Activated CD4-positive, alpha-beta memory T cell treated with anti-CD3 and anti-CD28 coated beads, Interleukin-2, amount 10 ng/mL, durations not matched to agents 7 days and 5 days (primary cell): ENCODE measurements at regions not wholly inside any gene's neighbourhood (a gene's known extent, or its start where the extent isn't known, plus 50 kb on each side); places are given as distances from the start of the nearest gene placed in this dataset.

Experiments used
- CTCF ChIA-PET: fragments of 350-600 bp; sonication (Branson Sonifier 250); formaldehyde crosslinking; loops from one replicate; lab custom pipeline; 2021; ENCODE audit warnings: antibody characterized with exemption, inconsistent platforms; lab: Charles Lee
- POLR2A ChIA-PET: fragments of 350-600 bp; sonication (Branson Sonifier 250); formaldehyde crosslinking; loops from one replicate; lab custom pipeline; 2021; ENCODE audit warnings: antibody characterized with exemption; lab: Charles Lee
- DNase-seq: peaks from one replicate; pipeline ENCODE4 v3.0.0-alpha.2; 2020
- H3K27ac Mint-ChIP-seq: one replicate; pipeline ENCODE4 v1.8.0; 2021; ENCODE audit warnings: mild to moderate bottlenecking, mixed read lengths
- H3K27me3 Mint-ChIP-seq: one replicate; pipeline ENCODE4 v1.8.0; 2021; ENCODE audit warnings: mixed read lengths
- H3K36me3 Mint-ChIP-seq: one replicate; pipeline ENCODE4 v1.8.0; 2021; ENCODE audit warnings: low read depth, mixed read lengths
- H3K4me1 Mint-ChIP-seq: one replicate; pipeline ENCODE4 v1.8.0; 2021; ENCODE audit warnings: mixed read lengths
- H3K4me3 Mint-ChIP-seq: one replicate; pipeline ENCODE4 v1.8.0; 2021; ENCODE audit warnings: mild to moderate bottlenecking, mixed read lengths
- H3K9me3 Mint-ChIP-seq: one replicate; pipeline ENCODE4 v1.8.0; 2021; ENCODE audit warnings: mixed read lengths

- H3K4me1 Mint-ChIP-seq, result no peaks in the 10 kb centered on the region
- no peaks in the 10 kb centered on the region for H3K27me3 Mint-ChIP-seq
- H3K4me3 Mint-ChIP-seq, result no peak overlapping the region
- POLR2A ChIA-PET, result no interaction called here
- H3K36me3 Mint-ChIP-seq, result no peaks in the 10 kb centered on the region
- no peak for DNase-seq
- no peaks in the 10 kb centered on the region for H3K9me3 Mint-ChIP-seq
- CTCF ChIA-PET, result no interaction called here
- no peak overlapping the region for H3K27ac Mint-ChIP-seq
Measured at GRCh38 chr2:221689140-221689539, 117.0 kb upstream of the EPHA4 start.

GRCh38 chr2:221680548-221680947, 108.4 kb upstream of the EPHA4 start:
- DNase-seq, result no peak
- Mint-ChIP-seq H3K27ac (no peak overlapping the region), H3K4me3 (no peak overlapping the region), H3K4me1 (no peaks in the 10 kb centered on the region), H3K9me3 (no peaks in the 10 kb centered on the region), H3K27me3 (no peaks in the 10 kb centered on the region), H3K36me3 (no peaks in the 10 kb centered on the region)
- ChIA-PET POLR2A (no interaction called here), CTCF (no interaction called here)

- no peak overlapping the region for H3K4me3 Mint-ChIP-seq
- no peaks in the 10 kb centered on the region for H3K9me3 Mint-ChIP-seq
- DNase-seq, result no peak
- H3K4me1 Mint-ChIP-seq, result no peaks in the 10 kb centered on the region
- no peaks in the 10 kb centered on the region for H3K27me3 Mint-ChIP-seq
- POLR2A ChIA-PET, result no interaction called here
- H3K27ac Mint-ChIP-seq, result no peak overlapping the region
- CTCF ChIA-PET, result interaction anchor here (1.1 kb wide), 1 partner anchor 18 kb away, joined by 3 read pairs; no protein-coding TSS in a partner anchor
- no peaks in the 10 kb centered on the region for H3K36me3 Mint-ChIP-seq
Measured at GRCh38 chr2:221677688-221678087, 105.6 kb upstream of the EPHA4 start.

GRCh38 chr2:221676566-221677172, 104.6 kb upstream of the EPHA4 start:
- Mint-ChIP-seq H3K27me3 (no peaks in the 10 kb centered on the region), H3K4me3 (no peak overlapping the region)

GRCh38 chr2:221675201-221675908, 103.3 kb upstream of the EPHA4 start:
- Mint-ChIP-seq H3K36me3 (no peaks in the 10 kb centered on the region), H3K4me1 (no peaks in the 10 kb centered on the region), H3K9me3 (no peaks in the 10 kb centered on the region), H3K27me3 (no peaks in the 10 kb centered on the region), H3K27ac (no peak overlapping the region), H3K4me3 (no peak overlapping the region)
- POLR2A ChIA-PET, result no interaction called here
- DNase-seq, result no peak
- CTCF ChIA-PET, result no interaction called here

More at GRCh38 chr2:221676566-221677172, 104.6 kb upstream of the EPHA4 start:
- CTCF ChIA-PET, result interaction anchor here (1.1 kb wide), 1 partner anchor 17 kb away, joined by 3 read pairs; no protein-coding TSS in a partner anchor
- no peaks in the 10 kb centered on the region for H3K36me3 Mint-ChIP-seq
- H3K9me3 Mint-ChIP-seq, result no peaks in the 10 kb centered on the region
- no peak overlapping the region for H3K27ac Mint-ChIP-seq
- no peak for DNase-seq
- no peaks in the 10 kb centered on the region for H3K4me1 Mint-ChIP-seq
- POLR2A ChIA-PET, result no interaction called here

- Mint-ChIP-seq H3K36me3 (no peaks in the 10 kb centered on the region), H3K4me3 (no peak overlapping the region), H3K27me3 (no peaks in the 10 kb centered on the region), H3K9me3 (no peaks in the 10 kb centered on the region), H3K27ac (no peak overlapping the region), H3K4me1 (no peaks in the 10 kb centered on the region)
- no peak for DNase-seq
- CTCF ChIA-PET, result no interaction called here
- POLR2A ChIA-PET, result no interaction called here
Measured at GRCh38 chr2:221674446-221674845, 102.3 kb upstream of the EPHA4 start.

GRCh38 chr2:221673248-221673647, 101.1 kb upstream of the EPHA4 start:
- DNase-seq, result no peak
- H3K27me3 Mint-ChIP-seq, result no peaks in the 10 kb centered on the region
- CTCF ChIA-PET, result no interaction called here
- H3K4me1 Mint-ChIP-seq, result no peaks in the 10 kb centered on the region
- no peak overlapping the region for H3K4me3 Mint-ChIP-seq
- no peak overlapping the region for H3K27ac Mint-ChIP-seq
- H3K36me3 Mint-ChIP-seq, result no peaks in the 10 kb centered on the region
- POLR2A ChIA-PET, result no interaction called here
- H3K9me3 Mint-ChIP-seq, result no peaks in the 10 kb centered on the region

- Mint-ChIP-seq H3K4me3 (no peak overlapping the region), H3K36me3 (no peaks in the 10 kb centered on the region), H3K9me3 (no peaks in the 10 kb centered on the region), H3K27ac (no peak overlapping the region), H3K4me1 (no peaks in the 10 kb centered on the region), H3K27me3 (no peaks in the 10 kb centered on the region)
- CTCF ChIA-PET, result no interaction called here
- DNase-seq, result no peak
- POLR2A ChIA-PET, result no interaction called here
Measured at GRCh38 chr2:221671515-221671914, 99.4 kb upstream of the EPHA4 start.

- CTCF ChIA-PET, result no interaction called here
- no peaks in the 10 kb centered on the region for H3K9me3 Mint-ChIP-seq
- no peaks in the 10 kb centered on the region for H3K27me3 Mint-ChIP-seq
- no peak for DNase-seq
- H3K4me3 Mint-ChIP-seq, result no peak overlapping the region
- POLR2A ChIA-PET, result no interaction called here
- no peaks in the 10 kb centered on the region for H3K36me3 Mint-ChIP-seq
- no peaks in the 10 kb centered on the region for H3K4me1 Mint-ChIP-seq
- H3K27ac Mint-ChIP-seq, result no peak overlapping the region
Measured at GRCh38 chr2:221662689-221663391, 90.7 kb upstream of the EPHA4 start.

GRCh38 chr2:221657806-221658205, 85.7 kb upstream of the EPHA4 start:
- H3K27me3 Mint-ChIP-seq, result no peaks in the 10 kb centered on the region
- no peaks in the 10 kb centered on the region for H3K4me1 Mint-ChIP-seq
- no peak for DNase-seq
- H3K9me3 Mint-ChIP-seq, result no peaks in the 10 kb centered on the region
- H3K27ac Mint-ChIP-seq, result no peak overlapping the region
- H3K36me3 Mint-ChIP-seq, result no peaks in the 10 kb centered on the region
- H3K4me3 Mint-ChIP-seq, result no peak overlapping the region
- POLR2A ChIA-PET, result no interaction called here
- CTCF ChIA-PET, result no interaction called here

GRCh38 chr2:221655300-221655699, 83.2 kb upstream of the EPHA4 start:
- no peaks in the 10 kb centered on the region for H3K36me3 Mint-ChIP-seq
- POLR2A ChIA-PET, result no interaction called here
- DNase-seq, result no peak
- no peaks in the 10 kb centered on the region for H3K9me3 Mint-ChIP-seq
- CTCF ChIA-PET, result no interaction called here
- no peaks in the 10 kb centered on the region for H3K27me3 Mint-ChIP-seq
- no peaks in the 10 kb centered on the region for H3K4me1 Mint-ChIP-seq
- no peak overlapping the region for H3K4me3 Mint-ChIP-seq
- no peak overlapping the region for H3K27ac Mint-ChIP-seq

- no peak for DNase-seq
- Mint-ChIP-seq H3K4me3 (no peak overlapping the region), H3K9me3 (no peaks in the 10 kb centered on the region), H3K27ac (no peak overlapping the region), H3K4me1 (no peaks in the 10 kb centered on the region), H3K27me3 (no peaks in the 10 kb centered on the region), H3K36me3 (no peaks in the 10 kb centered on the region)
- ChIA-PET CTCF (no interaction called here), POLR2A (no interaction called here)
Measured at GRCh38 chr2:221653182-221653581, 81.1 kb upstream of the EPHA4 start.

GRCh38 chr2:221649051-221649775, 77.1 kb upstream of the EPHA4 start:
- Mint-ChIP-seq H3K36me3 (no peaks in the 10 kb centered on the region), H3K4me3 (no peak overlapping the region)

More at GRCh38 chr2:221649051-221649775, 77.1 kb upstream of the EPHA4 start:
- H3K27ac Mint-ChIP-seq, result no peak overlapping the region
- DNase-seq, result no peak
- peaks cover 2% of the 10 kb centered on the region for H3K9me3 Mint-ChIP-seq
- ChIA-PET CTCF (no interaction called here), POLR2A (no interaction called here)
- H3K4me1 Mint-ChIP-seq, result no peaks in the 10 kb centered on the region
- no peaks in the 10 kb centered on the region for H3K27me3 Mint-ChIP-seq
